MCF 10A (cell line): ENCODE measurements at regions not wholly inside any gene's neighbourhood (a gene's known extent, or its start where the extent isn't known, plus 50 kb on each side); places are given as distances from the start of the nearest gene placed in this dataset.
A peak's percentile ranks its signal among the peaks of the same experiment; 100 is the strongest.

Experiments
- BruUV-seq: library from RNA; stranded (reverse); fragments of 400-500 nt; replicated peaks from 2 replicates; lab custom pipeline; 2021; lab: Mats Ljungman, UMichigan
- CTCF ChIA-PET: fragments of 300-600 bp; sonication (Branson Sonifier 250); formaldehyde crosslinking; extraction: SDS; loops from one replicate; lab custom pipeline; 2021; ENCODE audit warnings: antibody characterized with exemption, inconsistent platforms; lab: Yijun Ruan, JAX
- POLR2A ChIA-PET: fragments of 300-600, 350-650 bp; sonication (Branson Sonifier 250); formaldehyde crosslinking; extraction: SDS; loops from one replicate; lab custom pipeline; 2020; ENCODE audit warnings: antibody characterized with exemption, inconsistent platforms; lab: Yijun Ruan, JAX
- DNase-seq: peaks from one replicate; pipeline ENCODE4 v3.0.0-alpha.2; 2018; ENCODE audit not compliant: unreplicated experiment
- H3K27ac Mint-ChIP-seq: one replicate; pipeline ENCODE4 v1.8.0; 2022; ENCODE audit warnings: mild to moderate bottlenecking, low read depth, mixed read lengths; ENCODE audit not compliant: unreplicated experiment
- H3K27me3 Mint-ChIP-seq: one replicate; pipeline ENCODE4 v1.8.0; 2022; ENCODE audit warnings: mixed read lengths; ENCODE audit not compliant: insufficient read depth, unreplicated experiment
- H3K36me3 Mint-ChIP-seq: one replicate; pipeline ENCODE4 v1.8.0; 2022; ENCODE audit warnings: mild to moderate bottlenecking, moderate library complexity, mixed read lengths; ENCODE audit not compliant: insufficient read depth, unreplicated experiment
- H3K4me1 Mint-ChIP-seq: one replicate; pipeline ENCODE4 v1.8.0; 2022; ENCODE audit warnings: mixed read lengths; ENCODE audit not compliant: insufficient read depth, unreplicated experiment
- H3K4me3 Mint-ChIP-seq: one replicate; pipeline ENCODE4 v1.8.0; 2022; ENCODE audit warnings: mild to moderate bottlenecking, moderate library complexity, mixed read lengths; ENCODE audit not compliant: unreplicated experiment
- H3K9me3 Mint-ChIP-seq: one replicate; pipeline ENCODE4 v1.8.0; 2022; ENCODE audit warnings: mixed read lengths; ENCODE audit not compliant: unreplicated experiment
- CTCF ChIP-seq: fragments of 200-600 bp; IDR thresholded peaks from one replicate; pipeline ENCODE4 v1.8.0; 2022; ENCODE audit warnings: antibody characterized with exemption, mild to moderate bottlenecking; ENCODE audit not compliant: unreplicated experiment
- intact Hi-C: fragments of 100-400 bp; cut with micrococcal nuclease; formaldehyde crosslinking; loops from 2 replicates; pipeline ENCODE4 v1.14.1; 2022

GRCh38 chr6:84905823-84906222, 141.4 kb upstream of the TBX18 start:
- Mint-ChIP-seq H3K36me3 (no peaks in the 10 kb centered on the region), H3K27me3 (no peaks in the 10 kb centered on the region), H3K27ac (no peak overlapping the region), H3K9me3 (no peaks in the 10 kb centered on the region), H3K4me3 (no peak overlapping the region), H3K4me1 (peaks cover 24% of the 10 kb centered on the region)
- no TSS peak for BruUV-seq
- intact Hi-C loops, result no loop called here
- no peak for DNase-seq
- TF ChIP-seq CTCF, result no peak
- POLR2A ChIA-PET, result no interaction called here
- CTCF ChIA-PET, result interaction anchor here (0.9 kb wide), 1 partner anchor 14 kb away, joined by 3 read pairs; no protein-coding TSS in a partner anchor

DNA sequence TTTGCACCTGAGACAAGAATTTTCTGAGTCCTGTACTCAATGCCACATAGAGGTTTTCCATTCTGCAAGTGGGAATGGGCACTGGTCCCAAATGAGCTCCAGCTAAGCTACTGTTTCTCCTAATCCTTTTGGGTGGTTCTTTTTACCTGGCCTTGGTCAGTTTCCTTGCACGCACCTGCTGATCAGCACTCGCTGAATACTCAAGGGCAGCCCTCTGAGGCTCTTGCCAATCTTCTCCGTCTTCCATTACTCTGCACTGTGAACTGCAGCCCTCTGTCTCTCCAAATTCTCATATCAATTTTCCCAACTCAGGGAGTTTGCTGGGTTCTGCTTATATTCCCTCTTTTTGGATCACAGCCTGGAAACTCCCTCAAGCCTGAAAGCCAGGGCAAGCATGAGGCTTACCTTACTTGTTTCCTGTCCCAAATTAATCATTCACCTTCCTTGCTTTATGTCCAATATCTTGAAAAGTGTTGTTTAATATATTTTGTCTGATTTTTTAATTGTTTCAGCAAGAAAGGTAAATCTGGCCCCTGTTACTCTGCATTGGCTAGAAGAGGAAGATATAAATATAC, 138.0 kb upstream of the TBX18 start:
- BruUV-seq, result no TSS peak
- no peak for DNase-seq
- TF ChIP-seq CTCF, result no peak
- POLR2A ChIA-PET, result no interaction called here
- CTCF ChIA-PET, result no interaction called here
- H3K27ac Mint-ChIP-seq, result peak overlapping the region; percentile 40
- no peaks in the 10 kb centered on the region for H3K36me3 Mint-ChIP-seq
- H3K4me3 Mint-ChIP-seq, result no peak overlapping the region
- no peaks in the 10 kb centered on the region for H3K27me3 Mint-ChIP-seq
- no peaks in the 10 kb centered on the region for H3K9me3 Mint-ChIP-seq
- intact Hi-C loops, result no loop called here
- H3K4me1 Mint-ChIP-seq, result peaks cover 33% of the 10 kb centered on the region

GRCh38 chr6:84897988-84898594, 133.7 kb upstream of the TBX18 start:
- Mint-ChIP-seq H3K4me3 (peak overlapping the region; percentile 54), H3K27me3 (no peaks in the 10 kb centered on the region), H3K36me3 (peaks cover 6% of the 10 kb centered on the region), H3K4me1 (peaks cover 52% of the 10 kb centered on the region), H3K9me3 (peaks cover 6% of the 10 kb centered on the region), H3K27ac (peak overlapping the region; percentile 98)
- POLR2A ChIA-PET, result interaction anchor here (0.6 to 1.3 kb wide), 11 partner anchors 9 to 900 kb away, joined by 3 to 9 read pairs (median 4); partner anchors contain the start of gene SNX14
- peak; percentile 83 for DNase-seq
- no peak for TF ChIP-seq CTCF
- BruUV-seq, result no TSS peak
- intact Hi-C loops, result loop anchor here (2.0 to 10.0 kb wide), 2 partner anchors 227 to 473 kb away; no protein-coding TSS in a partner anchor
- CTCF ChIA-PET, result interaction anchor here (0.6 kb wide), 1 partner anchor 182 kb away, joined by 3 read pairs; no protein-coding TSS in a partner anchor

DNA sequence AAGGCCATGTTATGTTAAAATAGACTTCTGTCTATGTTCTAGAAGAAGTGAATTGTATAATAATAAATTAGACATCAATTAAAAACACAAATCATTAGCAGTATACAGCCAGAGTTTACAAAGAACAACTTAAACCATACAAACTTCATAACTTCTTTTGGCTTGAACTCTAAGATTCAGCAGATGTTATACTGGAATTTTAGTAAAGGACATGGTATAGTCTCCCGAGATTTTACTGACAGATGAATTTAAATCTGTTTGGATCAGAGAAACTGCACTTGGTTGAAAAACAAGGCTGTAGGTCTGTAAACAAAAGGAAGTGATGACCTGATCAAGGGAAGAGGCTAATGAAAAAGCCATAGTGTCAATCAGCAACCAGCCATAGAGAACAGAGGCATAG, 132.6 kb upstream of the TBX18 start:
- TF ChIP-seq CTCF, result no peak
- peaks cover 6% of the 10 kb centered on the region for H3K9me3 Mint-ChIP-seq
- peaks cover 48% of the 10 kb centered on the region for H3K4me1 Mint-ChIP-seq
- H3K27me3 Mint-ChIP-seq, result no peaks in the 10 kb centered on the region
- intact Hi-C loops, result loop anchor here (10.0 kb wide), 1 partner anchor 472 kb away; no protein-coding TSS in a partner anchor
- POLR2A ChIA-PET, result no interaction called here
- no TSS peak for BruUV-seq
- H3K4me3 Mint-ChIP-seq, result no peak overlapping the region
- peak overlapping the region; percentile 98 for H3K27ac Mint-ChIP-seq
- DNase-seq, result no peak
- H3K36me3 Mint-ChIP-seq, result peaks cover 6% of the 10 kb centered on the region
- CTCF ChIA-PET, result no interaction called here
